ENCODE measurements at regions not wholly inside any gene's neighbourhood (a gene's known extent, or its start where the extent isn't known, plus 50 kb on each side); places are given as distances from the start of the nearest gene placed in this dataset.

DNA sequence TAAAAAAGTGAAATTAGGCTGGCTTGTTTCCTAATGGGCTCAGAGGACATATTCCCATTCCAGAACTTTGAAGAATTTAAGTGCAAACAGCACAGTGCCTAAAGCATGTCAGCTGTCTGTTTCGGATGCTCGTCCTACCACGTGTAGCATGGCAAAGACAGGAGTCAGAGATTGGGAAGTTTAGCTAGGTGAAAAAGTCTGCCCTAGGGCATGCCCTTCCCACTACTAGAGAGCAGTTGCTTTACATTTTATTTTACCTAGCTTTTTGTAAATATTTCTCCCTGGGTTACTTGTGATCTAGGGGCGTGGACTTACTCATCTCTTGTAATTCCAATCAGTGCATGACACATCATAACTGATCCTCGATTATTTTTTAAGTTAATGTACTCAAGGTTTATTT, 111.1 kb downstream of the LMO4 start:
- DNase-seq (no peak), ATAC-seq (ENCODE audit: low read depth in 2 of 2) (no peak)
- Mint-ChIP-seq H3K27me3 (no peaks in the 10 kb centered on the region), H3K4me1 (no peaks in the 10 kb centered on the region), H3K27ac (no peak overlapping the region), H3K4me3 (no peak overlapping the region), H3K36me3 (no peaks in the 10 kb centered on the region), H3K9me3 (peaks cover 1 to 8% (median 5%) of the 10 kb centered on the region in 7 donors)
- H3K27ac ChIP-seq (ENCODE audit: insufficient read depth, low read length, poor library complexity, severe bottlenecking) = no peak overlapping the region
- H3K27me3 ChIP-seq (ENCODE audit: control insufficient read depth, insufficient read depth, low read length) = no peaks in the 10 kb centered on the region
- H3K4me3 ChIP-seq (ENCODE audit: low read depth, low read length) = no peak overlapping the region
- H3K36me3 ChIP-seq (ENCODE audit: control insufficient read depth, insufficient read depth, low read length) = no peaks in the 10 kb centered on the region
- H3K4me1 ChIP-seq (ENCODE audit: control insufficient read depth, insufficient read depth, low read length, poor library complexity, severe bottlenecking) = no peaks in the 10 kb centered on the region
- no peaks in the 10 kb centered on the region for H3K9me3 ChIP-seq (ENCODE audit: control insufficient read depth in 2 of 2, low read length in 2 of 2)

DNA sequence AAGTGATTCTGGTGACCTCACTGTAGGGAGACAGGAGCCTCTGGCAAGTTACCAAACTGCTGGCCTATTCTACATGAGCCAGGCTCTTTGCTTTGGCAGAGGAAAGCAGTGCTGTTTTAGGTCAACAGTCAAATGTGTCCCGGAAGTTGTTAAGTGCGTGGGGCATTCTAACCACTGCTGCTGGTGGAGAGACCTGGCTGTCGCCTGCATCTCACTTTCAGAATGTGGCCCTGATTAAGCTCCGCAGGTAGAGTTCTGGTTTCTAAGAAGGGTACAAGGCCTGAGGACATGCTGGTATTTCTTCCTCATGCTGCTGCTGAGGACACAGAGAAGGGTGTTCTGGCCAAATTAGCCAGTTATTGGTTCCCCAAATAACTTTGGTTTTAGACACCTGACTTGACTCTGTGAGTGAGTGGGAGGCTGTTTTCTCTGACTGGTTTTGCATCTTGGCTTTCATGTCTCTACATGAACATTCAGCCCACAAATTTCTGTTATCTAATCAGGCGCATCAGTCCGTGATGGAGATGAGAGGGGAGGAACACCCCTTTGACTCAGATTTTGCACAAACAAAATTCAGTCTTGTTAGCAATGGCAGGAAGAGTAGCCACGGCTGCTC, 120.8 kb downstream of the LMO4 start:
- Mint-ChIP-seq H3K4me1 (peaks cover 0 to 18% (median 1%) of the 10 kb centered on the region in 4 donors), H3K27ac (peak overlapping the region in 2 of 3 donors; percentile 48 to 68), H3K9me3 (peaks cover 0 to 8% (median 2%) of the 10 kb centered on the region in 7 donors), H3K4me3 (peak overlapping the region in 2 of 4 donors; percentile 24 to 50), H3K36me3 (no peaks in the 10 kb centered on the region), H3K27me3 (no peaks in the 10 kb centered on the region)
- no peaks in the 10 kb centered on the region for H3K9me3 ChIP-seq (ENCODE audit: control insufficient read depth in 2 of 2, low read length in 2 of 2)
- peak; percentile 47 to 55 for ATAC-seq (ENCODE audit: low read depth in 2 of 2)
- no peaks in the 10 kb centered on the region for H3K27me3 ChIP-seq (ENCODE audit: control insufficient read depth, insufficient read depth, low read length)
- H3K27ac ChIP-seq (ENCODE audit: insufficient read depth, low read length, poor library complexity, severe bottlenecking) = no peak overlapping the region
- H3K4me3 ChIP-seq (ENCODE audit: low read depth, low read length) = no peak overlapping the region
- DNase-seq = peak in 1 of 3 donors; percentile 4
- H3K36me3 ChIP-seq (ENCODE audit: control insufficient read depth, insufficient read depth, low read length) = no peaks in the 10 kb centered on the region
- H3K4me1 ChIP-seq (ENCODE audit: control insufficient read depth, insufficient read depth, low read length, poor library complexity, severe bottlenecking) = no peaks in the 10 kb centered on the region

DNA sequence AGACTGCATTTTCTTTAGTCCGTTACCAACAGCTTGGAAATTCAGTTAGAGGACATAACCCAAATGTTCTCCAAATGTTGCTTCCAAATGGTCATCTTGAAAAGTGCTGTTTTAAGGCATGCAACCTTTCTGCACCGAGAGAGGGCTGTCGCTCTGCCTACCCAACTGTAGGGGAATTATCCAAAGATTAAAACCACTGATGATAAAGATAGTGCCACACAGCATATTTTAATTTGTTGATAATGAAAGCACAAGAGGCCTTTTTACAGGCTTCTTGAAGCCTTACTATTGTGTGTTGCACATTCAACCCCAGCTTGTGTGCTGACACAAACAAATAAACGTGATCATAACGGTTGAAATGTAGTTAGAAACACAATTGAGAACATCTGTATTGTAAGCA, 121.5 kb downstream of the LMO4 start:
- Mint-ChIP-seq H3K27me3 (no peaks in the 10 kb centered on the region), H3K9me3 (peaks cover 0 to 5% (median 2%) of the 10 kb centered on the region in 7 donors), H3K4me1 (peaks cover 0 to 18% (median 1%) of the 10 kb centered on the region in 4 donors), H3K36me3 (no peaks in the 10 kb centered on the region), H3K4me3 (no peak overlapping the region), H3K27ac (peak overlapping the region in 1 of 3 donors; percentile 41)
- Histone ChIP-seq H3K4me1 (ENCODE audit: control insufficient read depth, insufficient read depth, low read length, poor library complexity, severe bottlenecking) (no peaks in the 10 kb centered on the region), H3K36me3 (ENCODE audit: control insufficient read depth, insufficient read depth, low read length) (no peaks in the 10 kb centered on the region), H3K27me3 (ENCODE audit: control insufficient read depth, insufficient read depth, low read length) (no peaks in the 10 kb centered on the region), H3K4me3 (ENCODE audit: low read depth, low read length) (no peak overlapping the region), H3K27ac (ENCODE audit: insufficient read depth, low read length, poor library complexity, severe bottlenecking) (no peak overlapping the region), H3K9me3 (ENCODE audit: control insufficient read depth in 2 of 2, low read length in 2 of 2) (no peaks in the 10 kb centered on the region)
- ATAC-seq (ENCODE audit: low read depth in 2 of 2) (no peak), DNase-seq (no peak)

DNA sequence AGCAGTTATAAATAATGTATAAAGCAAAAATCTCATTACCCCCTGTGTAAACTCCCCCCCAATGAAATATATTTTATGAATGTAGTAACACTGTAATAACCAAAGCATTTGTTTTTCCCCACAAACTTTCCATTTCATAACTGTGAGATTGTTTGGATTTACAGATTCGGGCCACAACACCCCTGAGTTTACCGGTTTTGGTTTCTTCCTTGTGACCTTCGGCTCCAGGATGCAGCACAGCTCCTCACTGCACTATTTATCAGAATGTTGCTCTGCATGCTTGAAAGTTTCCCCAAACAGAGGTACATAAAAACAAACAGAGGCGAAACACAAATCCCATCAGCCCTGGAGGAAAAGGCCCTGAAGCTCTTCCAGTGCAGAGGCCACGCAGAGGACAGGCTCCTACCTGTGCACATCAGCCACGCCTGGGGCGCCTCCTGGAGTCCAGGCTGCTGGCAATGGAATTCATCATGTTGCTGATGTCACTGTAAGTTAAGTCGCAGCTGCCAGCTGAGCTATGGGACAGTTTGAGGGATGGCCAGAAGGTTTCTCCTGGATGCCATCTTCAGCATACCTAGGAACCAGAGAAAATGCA, 122.0 kb downstream of the LMO4 start:
- Histone ChIP-seq H3K4me3 (ENCODE audit: low read depth, low read length) (no peak overlapping the region), H3K36me3 (ENCODE audit: control insufficient read depth, insufficient read depth, low read length) (no peaks in the 10 kb centered on the region), H3K9me3 (ENCODE audit: control insufficient read depth in 2 of 2, low read length in 2 of 2) (no peaks in the 10 kb centered on the region), H3K27ac (ENCODE audit: insufficient read depth, low read length, poor library complexity, severe bottlenecking) (no peak overlapping the region), H3K4me1 (ENCODE audit: control insufficient read depth, insufficient read depth, low read length, poor library complexity, severe bottlenecking) (no peaks in the 10 kb centered on the region), H3K27me3 (ENCODE audit: control insufficient read depth, insufficient read depth, low read length) (no peaks in the 10 kb centered on the region)
- DNase-seq = peak in 1 of 3 donors; percentile 2
- Mint-ChIP-seq H3K9me3 (peaks cover 0 to 5% (median 2%) of the 10 kb centered on the region in 7 donors), H3K4me3 (no peak overlapping the region), H3K27me3 (no peaks in the 10 kb centered on the region), H3K36me3 (no peaks in the 10 kb centered on the region), H3K27ac (no peak overlapping the region), H3K4me1 (peaks cover 0 to 18% (median 1%) of the 10 kb centered on the region in 4 donors)
- no peak for ATAC-seq (ENCODE audit: low read depth in 2 of 2)

DNA sequence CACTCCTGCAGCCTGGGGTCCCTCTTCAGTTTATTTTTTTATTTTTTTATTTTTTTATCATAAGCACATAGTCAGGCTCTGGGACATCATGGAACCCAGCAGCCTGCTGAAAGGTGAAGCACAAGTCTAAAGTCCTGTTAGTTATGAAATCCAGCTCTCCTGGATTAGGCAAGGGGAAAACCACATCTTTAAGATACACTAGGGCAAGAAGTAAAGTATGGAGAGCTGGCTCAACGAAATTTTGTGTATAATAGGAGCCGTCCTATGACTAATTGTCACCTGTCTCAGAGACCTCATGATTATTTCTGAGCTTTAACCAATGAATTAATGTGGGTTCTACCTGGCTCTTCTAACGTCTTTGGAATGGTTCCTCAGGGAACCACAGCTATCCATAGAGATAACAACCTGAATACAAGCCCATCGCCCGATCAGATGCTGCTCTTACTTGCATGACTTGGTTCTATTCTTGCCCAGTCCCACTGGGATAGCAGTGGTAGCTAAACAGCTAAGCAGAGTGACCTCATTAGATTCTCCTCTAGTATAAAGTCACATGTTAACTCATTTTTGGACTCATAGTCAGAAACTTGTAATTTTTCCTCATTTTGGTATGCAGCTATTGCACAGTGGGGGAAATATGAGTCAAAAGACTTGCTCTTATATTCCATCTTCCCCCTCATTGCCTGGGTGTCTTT, 122.7 kb downstream of the LMO4 start:
- peaks cover 0 to 18% (median 1%) of the 10 kb centered on the region in 4 donors for H3K4me1 Mint-ChIP-seq
- H3K27me3 ChIP-seq (ENCODE audit: control insufficient read depth, insufficient read depth, low read length) = no peaks in the 10 kb centered on the region
- no peak for ATAC-seq (ENCODE audit: low read depth in 2 of 2)
- no peaks in the 10 kb centered on the region for H3K9me3 ChIP-seq (ENCODE audit: control insufficient read depth in 2 of 2, low read length in 2 of 2)
- no peak overlapping the region for H3K27ac Mint-ChIP-seq
- H3K4me3 Mint-ChIP-seq = no peak overlapping the region
- DNase-seq = no peak
- peaks cover 6% of the 10 kb centered on the region for H3K27me3 Mint-ChIP-seq
- H3K4me1 ChIP-seq (ENCODE audit: control insufficient read depth, insufficient read depth, low read length, poor library complexity, severe bottlenecking) = no peaks in the 10 kb centered on the region
- H3K9me3 Mint-ChIP-seq = peaks cover 0 to 5% (median 2%) of the 10 kb centered on the region in 7 donors
- H3K36me3 Mint-ChIP-seq = no peaks in the 10 kb centered on the region
- no peak overlapping the region for H3K27ac ChIP-seq (ENCODE audit: insufficient read depth, low read length, poor library complexity, severe bottlenecking)
- H3K36me3 ChIP-seq (ENCODE audit: control insufficient read depth, insufficient read depth, low read length) = no peaks in the 10 kb centered on the region
- no peak overlapping the region for H3K4me3 ChIP-seq (ENCODE audit: low read depth, low read length)

DNA sequence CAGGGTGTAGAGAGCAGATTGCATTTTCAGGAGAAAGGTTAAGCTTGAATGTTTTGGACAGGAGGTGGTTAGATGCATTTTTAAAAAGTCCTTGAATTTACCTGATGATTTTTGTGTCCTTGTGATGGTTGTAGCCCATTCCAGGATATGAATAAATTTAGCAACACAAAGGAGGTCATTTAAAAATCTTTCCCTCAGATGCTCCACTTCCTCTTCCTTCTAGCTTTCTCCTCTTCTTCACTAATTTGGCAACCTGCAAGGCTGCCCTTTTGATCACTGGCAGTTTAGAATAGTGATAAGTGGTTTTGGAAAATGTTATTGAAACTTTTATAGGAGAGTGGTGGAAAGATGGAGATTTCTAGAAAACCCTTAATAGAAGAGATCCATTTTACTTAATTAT, 124.0 kb downstream of the LMO4 start:
- Mint-ChIP-seq H3K27me3 (peaks cover 6% of the 10 kb centered on the region), H3K4me3 (no peak overlapping the region), H3K4me1 (peaks cover 0 to 18% (median 1%) of the 10 kb centered on the region in 4 donors), H3K9me3 (peaks cover 0 to 5% (median 2%) of the 10 kb centered on the region in 7 donors), H3K36me3 (no peaks in the 10 kb centered on the region), H3K27ac (no peak overlapping the region)
- ATAC-seq (ENCODE audit: low read depth in 2 of 2) (no peak), DNase-seq (no peak)
- Histone ChIP-seq H3K27me3 (ENCODE audit: control insufficient read depth, insufficient read depth, low read length) (no peaks in the 10 kb centered on the region), H3K36me3 (ENCODE audit: control insufficient read depth, insufficient read depth, low read length) (no peaks in the 10 kb centered on the region), H3K4me1 (ENCODE audit: control insufficient read depth, insufficient read depth, low read length, poor library complexity, severe bottlenecking) (no peaks in the 10 kb centered on the region), H3K27ac (ENCODE audit: insufficient read depth, low read length, poor library complexity, severe bottlenecking) (no peak overlapping the region), H3K4me3 (ENCODE audit: low read depth, low read length) (no peak overlapping the region), H3K9me3 (ENCODE audit: control insufficient read depth in 2 of 2, low read length in 2 of 2) (no peaks in the 10 kb centered on the region)

DNA sequence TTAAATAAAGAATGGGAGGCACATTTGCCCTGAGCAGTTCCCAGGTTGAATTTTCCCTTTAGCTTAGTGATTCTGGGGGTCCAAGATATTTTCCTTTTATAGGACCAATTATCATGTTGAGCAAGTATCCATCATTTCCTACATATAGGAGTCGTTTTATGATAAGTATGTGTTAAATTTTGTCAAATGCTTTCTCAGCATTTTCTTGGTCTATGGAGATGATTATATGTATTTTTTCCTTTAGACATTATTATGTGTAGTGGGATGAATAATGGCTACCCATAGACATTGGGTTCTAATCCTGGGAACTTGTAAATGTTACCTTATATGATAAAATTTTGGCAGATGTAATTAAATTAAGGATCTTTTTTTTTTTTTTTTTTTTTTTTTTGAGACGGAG, 128.7 kb downstream of the LMO4 start:
- Histone ChIP-seq H3K4me1 (ENCODE audit: control insufficient read depth, insufficient read depth, low read length, poor library complexity, severe bottlenecking) (no peaks in the 10 kb centered on the region), H3K36me3 (ENCODE audit: control insufficient read depth, insufficient read depth, low read length) (no peaks in the 10 kb centered on the region), H3K27ac (ENCODE audit: insufficient read depth, low read length, poor library complexity, severe bottlenecking) (no peak overlapping the region), H3K9me3 (ENCODE audit: control insufficient read depth in 2 of 2, low read length in 2 of 2) (no peaks in the 10 kb centered on the region), H3K27me3 (ENCODE audit: control insufficient read depth, insufficient read depth, low read length) (no peaks in the 10 kb centered on the region), H3K4me3 (ENCODE audit: low read depth, low read length) (no peak overlapping the region)
- no peaks in the 10 kb centered on the region for H3K36me3 Mint-ChIP-seq
- no peaks in the 10 kb centered on the region for H3K4me1 Mint-ChIP-seq
- H3K27me3 Mint-ChIP-seq = peaks cover 6% of the 10 kb centered on the region
- no peak overlapping the region for H3K4me3 Mint-ChIP-seq
- ATAC-seq (ENCODE audit: low read depth in 2 of 2) (no peak), DNase-seq (no peak)
- no peak overlapping the region for H3K27ac Mint-ChIP-seq
- peaks cover 2 to 13% (median 7%) of the 10 kb centered on the region in 7 donors for H3K9me3 Mint-ChIP-seq

All from CD4-positive, CD25-positive, alpha-beta regulatory T cell (primary cell).